GM19035 (cell line): ENCODE measurements at regions not wholly inside any gene's neighbourhood (a gene's known extent, or its start where the extent isn't known, plus 50 kb on each side); places are given as distances from the start of the nearest gene placed in this dataset.

Source experiments
- ATAC-seq: cut with Tn5 transposase; IDR thresholded peaks from one replicate; pipeline ENCODE4 v1.9.1; 2021; ENCODE audit not compliant: unreplicated experiment

DNA sequence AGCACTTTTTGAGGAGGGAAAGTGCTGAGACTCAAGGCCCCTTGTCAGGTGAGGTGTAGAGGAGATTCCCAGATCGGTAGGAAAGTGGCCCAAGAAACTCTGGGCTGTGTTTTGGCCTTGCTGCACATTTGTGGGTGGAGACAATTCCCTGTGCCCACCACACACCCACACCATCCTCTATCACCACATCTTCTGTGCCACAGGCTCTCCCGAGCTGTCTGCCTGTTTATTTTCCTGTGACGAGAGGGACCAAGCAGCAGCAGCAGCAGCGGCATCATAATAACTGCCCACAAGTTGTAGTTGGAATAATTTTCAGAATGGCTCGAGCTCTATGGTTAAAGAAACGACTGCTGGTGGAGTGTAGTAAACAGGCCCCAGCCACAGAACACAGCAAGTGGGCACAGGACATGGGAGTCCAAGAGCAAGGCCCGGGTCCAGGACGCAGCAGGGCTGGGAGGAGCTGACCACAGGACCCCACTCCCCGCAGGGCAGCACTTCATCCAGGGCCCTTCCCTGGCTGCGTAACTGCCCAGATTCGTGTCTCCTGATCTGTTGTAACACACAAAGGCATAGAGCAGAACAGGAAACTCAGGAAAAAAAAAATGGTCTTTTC lies 55.6 kb upstream of the BCL2L14 start:
- no peak for ATAC-seq

DNA sequence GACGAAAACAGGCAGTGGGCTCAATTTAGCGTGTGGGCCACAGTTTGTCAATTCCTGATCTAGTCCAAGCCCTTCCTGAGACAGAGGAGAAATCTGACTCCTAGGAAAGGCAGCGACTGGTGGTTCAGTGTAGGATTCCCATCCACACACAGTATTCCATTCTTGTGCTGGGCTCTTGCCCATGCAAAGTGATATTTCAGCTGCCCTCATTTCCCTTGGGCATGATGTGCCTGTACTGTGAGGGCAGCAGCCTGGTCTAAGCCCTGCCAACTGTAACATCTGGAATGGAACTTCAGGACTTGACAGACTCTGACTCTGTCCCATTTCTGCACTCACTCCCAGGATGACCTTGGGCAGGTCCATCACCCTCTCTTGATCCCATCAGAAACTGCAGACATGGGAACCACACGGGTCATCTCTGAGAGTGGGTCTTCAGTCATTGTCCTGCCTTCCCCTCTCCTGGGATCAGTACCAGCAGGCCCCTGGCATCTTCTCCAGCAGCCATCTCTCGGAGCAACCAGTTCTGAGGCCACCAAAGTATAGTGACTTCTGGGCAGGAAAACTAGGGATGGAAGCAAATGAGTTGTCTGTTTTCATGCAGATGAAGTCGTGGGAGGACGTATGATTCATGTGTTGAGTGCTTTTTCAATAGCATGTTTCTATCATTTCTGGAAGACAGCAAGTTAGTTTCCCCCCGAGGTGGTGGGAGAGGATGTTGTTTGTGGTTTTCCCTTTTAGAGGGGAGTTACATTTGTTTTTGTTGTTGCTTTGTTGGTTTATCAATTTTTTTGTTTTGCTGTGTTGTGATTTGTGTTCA lies 54.2 kb upstream of the BCL2L14 start:
- ATAC-seq = no peak

DNA sequence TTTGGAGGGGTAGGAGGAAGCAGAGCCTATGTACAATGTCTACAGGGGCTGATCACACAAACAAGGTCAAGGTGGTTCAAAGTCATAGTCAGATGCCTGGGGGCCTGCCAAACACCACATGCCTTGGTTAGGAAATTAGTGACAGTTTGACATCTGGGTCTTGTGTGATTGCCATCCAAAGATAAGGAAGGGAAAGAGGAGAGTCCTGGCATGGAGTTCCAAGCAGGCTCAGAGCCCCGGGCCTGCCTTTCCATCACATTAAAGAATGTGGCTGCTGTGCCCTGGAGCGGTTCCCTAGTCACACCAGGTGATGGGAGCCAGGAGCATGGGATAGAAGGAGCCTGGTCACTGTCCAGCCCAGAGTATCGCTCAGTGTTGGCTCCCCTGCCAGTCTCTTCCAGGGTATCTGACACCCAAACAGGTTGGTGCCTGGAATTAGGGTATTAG lies 53.6 kb upstream of the BCL2L14 start:
- no peak for ATAC-seq

DNA sequence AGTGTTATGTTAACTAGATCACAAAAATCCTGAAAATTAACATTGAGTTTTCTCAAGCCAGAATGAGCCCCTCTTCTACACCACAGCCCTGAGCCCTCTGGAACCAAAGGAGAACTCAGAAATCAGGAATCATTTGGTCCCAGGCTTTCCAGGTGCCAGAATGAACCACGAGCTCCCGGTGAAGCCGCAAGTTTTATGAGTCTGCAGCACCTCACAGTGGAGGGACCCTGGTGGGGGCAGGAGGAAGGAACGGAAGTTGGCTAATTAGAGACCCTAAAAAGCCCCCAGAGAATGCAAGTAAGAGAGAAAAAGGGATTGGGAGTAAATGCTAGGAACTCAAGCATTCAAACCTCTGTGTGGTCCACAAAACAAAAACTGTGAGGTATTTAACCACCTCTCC lies 52.9 kb upstream of the BCL2L14 start:
- no peak for ATAC-seq

DNA sequence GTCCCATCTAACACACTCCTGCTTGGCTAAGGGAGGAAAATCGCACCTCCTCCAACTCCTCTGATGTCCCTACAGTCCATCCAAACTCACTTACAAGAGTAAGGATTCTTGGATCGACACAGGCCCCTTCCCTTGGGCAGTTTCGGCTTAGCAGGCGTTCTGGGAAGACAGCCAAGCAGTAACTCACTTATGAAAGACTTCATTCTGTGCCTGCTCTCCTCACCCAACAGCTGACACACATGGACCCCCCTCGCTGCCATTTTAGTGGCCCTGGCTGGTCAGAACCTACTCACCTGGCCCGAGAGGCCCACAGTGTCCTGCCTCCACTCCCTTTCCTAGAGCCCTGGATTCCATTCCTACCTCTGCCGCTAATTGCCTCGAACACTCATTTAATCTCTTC lies 52.3 kb upstream of the BCL2L14 start:
- ATAC-seq = no peak

DNA sequence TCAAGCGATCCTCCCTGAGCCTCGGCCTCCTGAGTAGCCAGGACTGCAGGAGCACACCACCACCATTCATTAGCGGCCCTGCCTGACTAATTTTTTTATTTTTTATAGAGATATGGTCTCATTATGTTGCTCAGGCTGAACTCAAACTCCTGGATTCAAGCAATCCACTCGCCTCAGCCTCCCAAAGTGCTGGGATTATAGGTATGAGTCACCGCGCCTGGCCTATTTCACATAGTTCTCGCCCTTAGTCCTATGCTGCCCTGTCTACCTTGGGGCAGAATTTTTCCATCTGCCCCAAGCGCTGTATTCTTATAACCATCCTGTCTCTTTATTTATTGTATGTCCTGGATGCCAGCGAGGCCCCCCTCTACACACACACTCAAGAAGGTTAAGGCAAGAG lies 50.9 kb upstream of the BCL2L14 start:
- no peak for ATAC-seq

DNA sequence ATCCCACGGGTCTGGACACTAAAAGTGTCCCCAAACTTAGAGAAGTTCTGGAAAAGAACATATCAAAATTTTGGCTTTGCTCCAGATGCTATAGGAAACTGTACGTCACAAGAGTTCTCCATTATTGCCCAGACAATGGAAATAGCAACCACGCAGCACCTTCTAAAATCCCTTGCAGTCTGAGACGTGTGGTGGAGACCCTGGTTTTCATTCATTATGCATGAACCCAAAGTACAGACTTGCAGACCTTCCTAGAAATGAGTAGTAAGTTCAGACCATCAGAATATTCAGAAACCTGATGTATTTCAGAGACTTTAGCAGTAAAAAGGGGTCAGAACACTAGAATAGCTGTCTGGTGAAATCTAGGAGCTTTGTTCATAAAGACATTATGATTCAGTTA lies 50.0 kb upstream of the BCL2L14 start:
- ATAC-seq = no peak
